ENCODE measurements at regions not wholly inside any gene's neighbourhood (a gene's known extent, or its start where the extent isn't known, plus 50 kb on each side); places are given as distances from the start of the nearest gene placed in this dataset.

DNA sequence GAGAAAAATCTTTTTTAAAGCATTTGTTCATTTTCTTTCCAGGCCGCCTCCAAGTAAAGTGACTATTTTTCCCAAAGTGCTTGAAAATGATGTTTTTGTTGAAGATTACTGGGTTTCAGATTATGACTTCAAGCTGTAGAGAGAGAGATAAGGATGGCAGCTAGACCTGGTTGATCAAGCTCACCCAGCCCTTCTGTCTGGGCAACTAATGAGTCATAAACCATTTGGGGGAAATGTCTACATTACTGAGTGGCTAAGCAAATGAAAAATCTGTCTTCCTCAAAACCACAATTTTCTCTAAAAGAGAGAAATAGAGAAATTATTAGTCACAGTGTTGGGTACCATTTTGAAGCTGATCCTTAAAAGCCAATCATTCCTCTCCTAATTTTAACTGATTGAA is 355.4 kb upstream of the CPEB2 start:
- WGBS (ENCODE audit: extremely low coverage, insufficient read length, low lambda C conversion rate): no CpG with 5 or more reads among the region's 1 CpG
- no peak overlapping the region for H3K18ac ChIP-seq (ENCODE audit: insufficient read length, low read depth, low read length)

More for the DNA sequence above, 355.4 kb upstream of the CPEB2 start:
- no peak overlapping the region for H3K23ac ChIP-seq (ENCODE audit: insufficient read length, low read depth, low read length)
- no peak overlapping the region for H2BK20ac ChIP-seq (ENCODE audit: low read depth, low read length, poor library complexity, severe bottlenecking)
- H3K4me2 ChIP-seq (ENCODE audit: insufficient read depth, insufficient read length, low read length): no peak overlapping the region
- TF ChIP-seq, protein P1, sequence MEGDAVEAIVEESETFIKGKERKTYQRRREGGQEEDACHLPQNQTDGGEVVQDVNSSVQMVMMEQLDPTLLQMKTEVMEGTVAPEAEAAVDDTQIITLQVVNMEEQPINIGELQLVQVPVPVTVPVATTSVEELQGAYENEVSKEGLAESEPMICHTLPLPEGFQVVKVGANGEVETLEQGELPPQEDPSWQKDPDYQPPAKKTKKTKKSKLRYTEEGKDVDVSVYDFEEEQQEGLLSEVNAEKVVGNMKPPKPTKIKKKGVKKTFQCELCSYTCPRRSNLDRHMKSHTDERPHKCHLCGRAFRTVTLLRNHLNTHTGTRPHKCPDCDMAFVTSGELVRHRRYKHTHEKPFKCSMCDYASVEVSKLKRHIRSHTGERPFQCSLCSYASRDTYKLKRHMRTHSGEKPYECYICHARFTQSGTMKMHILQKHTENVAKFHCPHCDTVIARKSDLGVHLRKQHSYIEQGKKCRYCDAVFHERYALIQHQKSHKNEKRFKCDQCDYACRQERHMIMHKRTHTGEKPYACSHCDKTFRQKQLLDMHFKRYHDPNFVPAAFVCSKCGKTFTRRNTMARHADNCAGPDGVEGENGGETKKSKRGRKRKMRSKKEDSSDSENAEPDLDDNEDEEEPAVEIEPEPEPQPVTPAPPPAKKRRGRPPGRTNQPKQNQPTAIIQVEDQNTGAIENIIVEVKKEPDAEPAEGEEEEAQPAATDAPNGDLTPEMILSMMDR (conservative IDR thresholded peaks at IDR 0.05): no peak
- H4K91ac ChIP-seq (ENCODE audit: insufficient read length, low read depth, low read length): no peak overlapping the region
- H3K14ac ChIP-seq (ENCODE audit: insufficient read depth, low read length): no peak overlapping the region
- H4K20me1 ChIP-seq (ENCODE audit: control insufficient read depth, insufficient read depth, insufficient read length): no peaks in the 10 kb centered on the region
- no peaks in the 10 kb centered on the region for H3K9me3 Mint-ChIP-seq
- H3K27me3 Mint-ChIP-seq (ENCODE audit: low read depth): no peaks in the 10 kb centered on the region
- no peaks in the 10 kb centered on the region for H3K36me3 Mint-ChIP-seq (ENCODE audit: insufficient read depth in 1 of 3, low read depth in 3 of 3)
- H3K23me2 ChIP-seq (ENCODE audit: insufficient read length, low read depth, low read length, poor library complexity, severe bottlenecking): no peaks in the 10 kb centered on the region
- H3K4me3 Mint-ChIP-seq: no peak overlapping the region
- H3T11ph ChIP-seq (ENCODE audit: low read length): no peak overlapping the region
- H3K4ac ChIP-seq (ENCODE audit: low read depth, low read length): no peak overlapping the region
- no peak overlapping the region for H2AFZ ChIP-seq (ENCODE audit: low read length)
- no peak overlapping the region for H3K27ac Mint-ChIP-seq
- H2BK120ac ChIP-seq (ENCODE audit: low read depth, low read length, poor library complexity, severe bottlenecking): no peak overlapping the region
- no peaks in the 10 kb centered on the region for H3K79me1 ChIP-seq (ENCODE audit: insufficient read depth, low read depth, low read length, poor library complexity, severe bottlenecking)
- H3K9ac ChIP-seq (ENCODE audit: extremely low read depth, insufficient read length, low read length): no peak overlapping the region
- no peaks in the 10 kb centered on the region for H3K79me2 ChIP-seq (ENCODE audit: insufficient read depth, low read length)
- H2AK5ac ChIP-seq (ENCODE audit: insufficient read length, low read length): no peak overlapping the region
- no peak overlapping the region for H3K27ac ChIP-seq (ENCODE audit: insufficient read length, low read depth, low read length)
- H3K9me3 ChIP-seq (ENCODE audit: control insufficient read depth, low read depth, low read length): no peaks in the 10 kb centered on the region
- no peaks in the 10 kb centered on the region for H3K27me3 ChIP-seq (ENCODE audit: insufficient read depth, low read length)
- no peak overlapping the region for H4K5ac ChIP-seq (ENCODE audit: insufficient read length, low read depth, low read length)
- no peaks in the 10 kb centered on the region for H3K4me1 Mint-ChIP-seq
- no peaks in the 10 kb centered on the region for H3K4me1 ChIP-seq (ENCODE audit: insufficient read depth, low read length)
- no peak overlapping the region for H3K56ac ChIP-seq (ENCODE audit: insufficient read length, low read depth, low read length)
- no peak overlapping the region for H4K8ac ChIP-seq (replicated peaks; ENCODE audit: insufficient read length, low read depth, low read length)
- no peak for DNase-seq
- no peak overlapping the region for H2BK5ac ChIP-seq (ENCODE audit: insufficient read length, low read length)
- H2BK15ac ChIP-seq (ENCODE audit: low read depth, low read length): no peak overlapping the region
- H2BK12ac ChIP-seq (ENCODE audit: insufficient read length, low read depth, low read length): no peak overlapping the region

All from H9 (cell line).